ENCODE measurements at regions not wholly inside any gene's neighbourhood (a gene's known extent, or its start where the extent isn't known, plus 50 kb on each side); places are given as distances from the start of the nearest gene placed in this dataset.

- TF ChIP-seq CTCF (IDR thresholded peaks at IDR 0.05; ENCODE audit: insufficient read depth, low read length) (no peak), POLR2AphosphoS5 (IDR thresholded peaks at IDR 0.05; ENCODE audit: low read depth) (no peak), GABPA (IDR thresholded peaks at IDR 0.05; ENCODE audit: low read depth) (no peak), SPI1 (IDR thresholded peaks at IDR 0.05; ENCODE audit: borderline replicate concordance, low read depth) (no peak), REST (IDR thresholded peaks at IDR 0.05; ENCODE audit: insufficient replicate concordance, low read depth) (no peak)
- no peak overlapping the region for H3K4me3 ChIP-seq (replicated peaks; ENCODE audit: insufficient read depth, low read length)
- no peak overlapping the region for H3K27ac ChIP-seq (replicated peaks)
- no peaks in the 10 kb centered on the region for H3K27me3 ChIP-seq (ENCODE audit: insufficient read depth, poor library complexity, severe bottlenecking)
- DNase-seq (ENCODE audit: low read depth in 1 of 2, low spot score in 1 of 2) = no peak
These were observed 169.8 kb upstream of the KCNN2 start for GRCh38 chr5:114192108-114192507.

- Histone ChIP-seq H3K27me3 (ENCODE audit: insufficient read depth, poor library complexity, severe bottlenecking) (no peaks in the 10 kb centered on the region), H3K27ac (replicated peaks) (no peak overlapping the region), H3K4me3 (replicated peaks; ENCODE audit: insufficient read depth, low read length) (no peak overlapping the region)
- no peak for DNase-seq (ENCODE audit: low read depth in 1 of 2, low spot score in 1 of 2)
- TF ChIP-seq SPI1 (IDR thresholded peaks at IDR 0.05; ENCODE audit: borderline replicate concordance, low read depth) (no peak), POLR2AphosphoS5 (IDR thresholded peaks at IDR 0.05; ENCODE audit: low read depth) (no peak), GABPA (IDR thresholded peaks at IDR 0.05; ENCODE audit: low read depth) (no peak), REST (IDR thresholded peaks at IDR 0.05; ENCODE audit: insufficient replicate concordance, low read depth) (no peak), CTCF (IDR thresholded peaks at IDR 0.05; ENCODE audit: insufficient read depth, low read length) (no peak)
These were observed 160.5 kb upstream of the KCNN2 start for GRCh38 chr5:114201332-114201731.

- TF ChIP-seq GABPA (IDR thresholded peaks at IDR 0.05; ENCODE audit: low read depth) (no peak), REST (IDR thresholded peaks at IDR 0.05; ENCODE audit: insufficient replicate concordance, low read depth) (no peak), CTCF (IDR thresholded peaks at IDR 0.05; ENCODE audit: insufficient read depth, low read length) (no peak), SPI1 (IDR thresholded peaks at IDR 0.05; ENCODE audit: borderline replicate concordance, low read depth) (no peak), POLR2AphosphoS5 (IDR thresholded peaks at IDR 0.05; ENCODE audit: low read depth) (no peak)
- no peak for DNase-seq (ENCODE audit: low read depth in 1 of 2, low spot score in 1 of 2)
- Histone ChIP-seq H3K4me3 (replicated peaks; ENCODE audit: insufficient read depth, low read length) (no peak overlapping the region), H3K27ac (replicated peaks) (no peak overlapping the region), H3K27me3 (ENCODE audit: insufficient read depth, poor library complexity, severe bottlenecking) (no peaks in the 10 kb centered on the region)
These were observed 156.9 kb upstream of the KCNN2 start for GRCh38 chr5:114204923-114205322.

Data from HL-60 (cell line).